ENCODE measurements at regions not wholly inside any gene's neighbourhood (a gene's known extent, or its start where the extent isn't known, plus 50 kb on each side); places are given as distances from the start of the nearest gene placed in this dataset.

GRCh38 chr2:160687629-160688028, 194.0 kb upstream of the RBMS1 start:
- TF ChIP-seq CTCF (IDR thresholded peaks at IDR 0.05) (no peak), POLR2A (IDR thresholded peaks at IDR 0.05) (no peak)
